Activated CD4-positive, alpha-beta T cell treated with anti-CD3 and anti-CD28 coated beads, Interleukin-2, amount 50 U/mL, for 16 hours (primary cell): ENCODE measurements at regions not wholly inside any gene's neighbourhood (a gene's known extent, or its start where the extent isn't known, plus 50 kb on each side); places are given as distances from the start of the nearest gene placed in this dataset.
"Not testable (repeated sequence)": the region's sequence is repeated elsewhere in the genome, so short reads cannot be mapped to it uniquely, and the experiment has no call there.

Experiments
- DNase-seq: peaks from one replicate; pipeline ENCODE4 v3.0.0-alpha.2; 2020

GRCh38 chr3:5485427-5485826 lies 297.9 kb downstream of the EDEM1 start:
- DNase-seq: no peak

- DNase-seq: no peak
These were observed 301.3 kb downstream of the EDEM1 start for GRCh38 chr3:5488771-5489170.

GRCh38 chr3:5489536-5489935 lies 302.0 kb downstream of the EDEM1 start:
- no peak for DNase-seq

DNA sequence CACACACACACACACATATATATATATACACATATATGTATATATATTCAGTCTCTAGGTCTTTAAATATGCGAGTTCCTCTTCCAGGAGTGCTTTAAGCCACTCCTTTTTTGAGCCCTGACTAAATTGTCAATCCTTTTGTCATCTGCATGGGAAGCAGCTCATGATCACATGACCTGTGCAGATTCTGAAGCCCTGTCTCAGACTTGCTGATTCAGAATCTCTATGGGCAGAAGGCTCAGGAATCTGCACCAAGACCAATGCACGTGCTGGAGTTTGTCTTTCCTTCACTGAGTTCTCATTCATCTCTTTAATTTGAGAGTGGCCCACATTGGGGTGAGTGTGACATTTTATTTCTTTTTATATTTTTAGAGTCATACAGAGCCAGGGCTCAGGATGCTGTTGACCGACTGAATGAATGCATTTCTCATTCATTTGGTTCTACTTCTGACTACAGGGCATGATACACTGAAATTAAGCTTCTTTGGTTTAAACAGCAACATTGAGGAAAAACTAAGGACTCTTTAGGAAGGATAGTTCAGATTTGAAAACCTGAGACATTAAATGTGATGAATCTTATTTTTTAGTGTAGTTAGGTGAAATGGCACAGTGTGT lies 307.5 kb downstream of the EDEM1 start:
- no peak for DNase-seq

GRCh38 chr3:5497497-5497896 lies 310.0 kb downstream of the EDEM1 start:
- DNase-seq: no peak

DNA sequence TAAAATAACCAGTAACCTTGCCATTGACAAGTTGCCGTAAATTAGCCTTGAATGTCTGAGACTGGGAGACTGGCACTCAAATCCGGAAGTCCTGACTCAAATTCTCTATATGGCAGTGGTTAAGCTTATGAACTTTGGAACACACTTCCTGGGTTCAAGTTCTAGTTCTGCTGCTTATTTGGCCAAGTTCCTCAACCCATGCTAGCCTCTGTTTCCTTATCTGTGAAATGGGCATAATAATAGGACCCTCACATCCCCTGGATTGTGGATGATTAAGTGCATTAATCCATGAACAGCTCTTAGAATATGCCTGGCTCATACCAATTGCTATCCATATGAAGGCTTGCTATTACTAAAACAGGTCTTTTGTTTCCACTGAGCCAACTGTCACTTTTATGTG lies 311.5 kb downstream of the EDEM1 start:
- no peak for DNase-seq

GRCh38 chr3:5499404-5499803 lies 311.9 kb downstream of the EDEM1 start:
- no peak for DNase-seq

GRCh38 chr3:5503136-5503535 lies 315.6 kb downstream of the EDEM1 start:
- no peak for DNase-seq

- DNase-seq: no peak
These were observed 316.6 kb downstream of the EDEM1 start for GRCh38 chr3:5504135-5504534.

- no peak for DNase-seq
These were observed 317.7 kb downstream of the EDEM1 start for GRCh38 chr3:5505163-5505562.

DNA sequence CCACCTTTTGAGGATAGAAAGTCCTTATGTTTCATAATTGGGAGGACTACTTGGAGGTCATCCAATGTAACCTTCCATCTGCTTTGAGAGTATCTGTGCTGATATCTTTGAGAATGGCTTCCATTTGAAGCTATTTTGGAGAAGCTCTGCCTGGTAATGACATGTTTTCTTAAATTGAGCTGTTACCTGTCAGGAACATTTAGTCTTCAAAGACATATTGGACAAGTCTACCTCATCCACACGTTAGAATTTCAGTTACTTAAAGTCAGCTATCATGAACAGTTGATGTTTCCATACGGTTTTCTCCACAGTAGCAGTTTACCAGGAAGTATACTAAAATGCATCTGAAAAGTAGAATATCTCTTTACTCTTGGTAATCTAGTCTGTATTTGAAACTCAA lies 318.5 kb downstream of the EDEM1 start:
- no peak for DNase-seq

DNA sequence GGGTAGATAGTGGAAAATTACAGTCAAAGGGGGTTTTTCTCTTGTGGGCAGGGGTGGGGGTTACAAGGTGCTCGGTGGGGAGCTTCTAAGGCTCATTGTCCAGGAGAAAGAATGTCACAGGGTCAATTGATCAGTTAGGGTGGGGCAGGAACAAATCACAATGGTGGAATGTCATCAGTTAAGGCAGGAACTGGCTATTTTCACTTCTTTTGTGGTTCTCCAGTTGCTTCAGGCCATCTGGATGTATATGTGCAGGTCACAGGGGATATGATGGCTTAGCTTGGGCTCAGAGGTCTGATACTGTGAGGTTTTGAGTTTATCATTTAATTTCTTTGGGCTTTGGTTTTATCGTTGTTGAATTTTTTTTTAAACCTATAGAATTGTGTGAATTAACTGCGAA lies 321.4 kb downstream of the EDEM1 start:
- DNase-seq: not testable (repeated sequence)

DNA sequence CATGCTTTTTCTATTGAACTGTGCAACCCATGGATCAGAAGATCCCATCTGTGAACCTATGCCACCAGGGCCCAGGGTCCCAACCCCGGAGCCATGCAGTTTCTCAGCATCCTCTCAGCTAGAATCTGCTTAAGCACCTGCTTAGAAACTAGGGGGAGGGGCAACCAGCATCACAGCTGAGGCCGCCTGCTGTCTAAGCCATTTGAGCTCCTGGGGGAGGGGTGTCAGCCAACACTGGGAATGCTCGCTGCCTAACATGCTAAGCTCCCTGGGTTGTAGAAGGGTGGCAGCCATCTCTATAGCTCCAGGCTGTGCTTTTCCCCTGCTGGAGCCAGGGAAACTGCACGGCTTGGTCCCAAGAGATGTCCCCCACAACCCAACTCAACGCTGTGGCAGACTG lies 322.8 kb downstream of the EDEM1 start:
- no peak for DNase-seq

DNA sequence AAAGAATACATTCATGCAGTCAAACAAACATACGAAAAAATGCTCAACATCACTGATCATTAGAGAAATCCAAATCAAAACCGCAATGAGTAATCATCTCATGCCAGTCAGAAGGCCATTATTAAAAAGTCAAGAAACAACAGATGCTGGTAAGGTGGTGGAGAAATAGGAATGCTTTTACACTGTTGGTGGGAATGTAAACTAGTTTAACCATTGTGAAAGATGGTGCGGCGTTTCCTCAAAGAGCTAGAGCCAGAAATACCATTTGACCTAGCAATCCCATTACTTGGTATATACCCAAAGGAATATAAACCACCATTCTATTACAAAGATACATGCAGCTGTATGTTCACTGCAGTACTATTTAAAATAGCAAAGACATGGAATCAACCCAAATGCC lies 330.4 kb downstream of the EDEM1 start:
- DNase-seq: no peak

GRCh38 chr3:5520237-5520636 lies 332.7 kb downstream of the EDEM1 start:
- DNase-seq: no peak

GRCh38 chr3:5523125-5523524 lies 335.6 kb downstream of the EDEM1 start:
- DNase-seq: no peak

- no peak for DNase-seq
These were observed 343.5 kb downstream of the EDEM1 start for GRCh38 chr3:5531039-5531438.

GRCh38 chr3:5531741-5532290 lies 344.3 kb downstream of the EDEM1 start:
- DNase-seq: no peak

DNA sequence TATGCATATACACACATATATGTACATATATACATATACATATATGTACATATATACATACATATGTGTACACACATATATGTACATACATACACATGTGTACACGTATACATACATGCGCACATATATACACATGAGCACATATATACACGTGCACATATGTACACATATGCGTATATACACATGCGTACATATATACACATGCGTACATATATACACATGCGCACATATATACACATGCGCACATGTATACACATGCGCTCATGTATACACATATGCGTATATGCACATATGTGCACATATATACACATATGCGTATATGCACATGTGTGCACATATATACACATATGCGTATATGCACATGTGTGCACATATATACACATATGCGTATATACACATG lies 353.0 kb downstream of the EDEM1 start:
- DNase-seq: no peak

GRCh38 chr3:5542472-5542871 lies 355.0 kb downstream of the EDEM1 start:
- DNase-seq: no peak

- DNase-seq: no peak
These were observed 355.5 kb downstream of the EDEM1 start for GRCh38 chr3:5543047-5543446.

DNA sequence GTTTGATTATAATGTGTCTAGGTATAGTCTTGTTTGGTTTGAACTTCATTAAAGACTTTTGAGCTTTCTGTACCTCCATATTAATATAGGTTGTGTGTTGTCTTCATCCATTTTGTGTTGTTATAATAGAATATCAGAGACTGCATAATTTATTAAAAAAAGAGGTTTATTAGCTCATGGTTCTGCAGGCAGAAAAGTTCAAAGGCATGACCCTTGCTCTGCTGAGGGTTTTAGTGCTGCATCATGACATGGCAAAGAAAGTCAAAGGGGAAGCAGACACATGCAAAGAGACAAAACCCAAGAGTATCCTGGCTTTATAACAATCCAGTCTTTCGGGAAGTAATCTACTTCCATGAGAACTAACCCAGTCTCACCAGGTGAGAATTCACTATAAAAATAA lies 358.2 kb downstream of the EDEM1 start:
- no peak for DNase-seq

DNA sequence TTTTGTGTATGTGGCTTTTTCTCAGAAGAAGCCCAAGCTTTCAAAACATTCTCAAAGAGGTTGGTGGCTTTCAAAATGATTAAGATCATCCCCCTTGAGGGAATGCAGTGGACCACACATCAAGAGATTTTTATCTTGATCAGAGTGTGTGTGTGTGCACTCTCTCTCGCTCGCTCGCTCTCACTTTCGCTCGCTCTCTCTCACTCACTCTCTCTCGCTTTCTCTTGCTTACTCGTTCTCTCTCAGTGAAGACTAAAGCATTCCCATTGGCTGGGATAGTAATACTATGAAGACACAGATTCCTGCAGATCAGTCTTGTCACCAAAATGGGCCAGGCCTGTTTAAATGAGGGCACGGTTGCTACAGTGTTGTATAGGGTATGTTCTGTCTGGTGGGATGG lies 365.7 kb downstream of the EDEM1 start:
- DNase-seq: no peak

DNA sequence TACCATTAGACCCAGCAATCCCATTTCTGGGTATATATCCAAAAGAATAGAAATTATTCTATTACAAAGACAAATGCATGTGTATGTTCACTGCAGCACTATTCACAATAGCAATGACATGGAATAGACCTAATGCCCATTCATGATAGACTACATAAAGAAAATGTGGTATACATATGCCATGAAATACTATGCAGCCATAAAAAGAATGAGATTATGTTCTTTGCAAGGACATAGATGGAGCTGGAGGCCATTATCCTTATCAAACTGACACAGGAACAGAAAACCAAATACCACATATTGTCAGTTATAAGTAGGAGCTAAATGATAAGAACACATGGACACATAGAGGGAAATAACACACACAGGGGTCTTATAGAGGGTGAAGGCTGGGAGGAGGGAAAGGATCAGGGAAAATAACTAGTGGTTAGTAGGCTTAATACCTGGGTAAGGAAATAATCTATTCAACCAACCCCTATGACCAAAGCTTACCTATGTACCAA lies 366.8 kb downstream of the EDEM1 start:
- no peak for DNase-seq

GRCh38 chr3:5560199-5560598 lies 372.7 kb downstream of the EDEM1 start:
- DNase-seq: no peak
